ENCODE measurements at regions not wholly inside any gene's neighbourhood (a gene's known extent, or its start where the extent isn't known, plus 50 kb on each side); places are given as distances from the start of the nearest gene placed in this dataset.

DNA sequence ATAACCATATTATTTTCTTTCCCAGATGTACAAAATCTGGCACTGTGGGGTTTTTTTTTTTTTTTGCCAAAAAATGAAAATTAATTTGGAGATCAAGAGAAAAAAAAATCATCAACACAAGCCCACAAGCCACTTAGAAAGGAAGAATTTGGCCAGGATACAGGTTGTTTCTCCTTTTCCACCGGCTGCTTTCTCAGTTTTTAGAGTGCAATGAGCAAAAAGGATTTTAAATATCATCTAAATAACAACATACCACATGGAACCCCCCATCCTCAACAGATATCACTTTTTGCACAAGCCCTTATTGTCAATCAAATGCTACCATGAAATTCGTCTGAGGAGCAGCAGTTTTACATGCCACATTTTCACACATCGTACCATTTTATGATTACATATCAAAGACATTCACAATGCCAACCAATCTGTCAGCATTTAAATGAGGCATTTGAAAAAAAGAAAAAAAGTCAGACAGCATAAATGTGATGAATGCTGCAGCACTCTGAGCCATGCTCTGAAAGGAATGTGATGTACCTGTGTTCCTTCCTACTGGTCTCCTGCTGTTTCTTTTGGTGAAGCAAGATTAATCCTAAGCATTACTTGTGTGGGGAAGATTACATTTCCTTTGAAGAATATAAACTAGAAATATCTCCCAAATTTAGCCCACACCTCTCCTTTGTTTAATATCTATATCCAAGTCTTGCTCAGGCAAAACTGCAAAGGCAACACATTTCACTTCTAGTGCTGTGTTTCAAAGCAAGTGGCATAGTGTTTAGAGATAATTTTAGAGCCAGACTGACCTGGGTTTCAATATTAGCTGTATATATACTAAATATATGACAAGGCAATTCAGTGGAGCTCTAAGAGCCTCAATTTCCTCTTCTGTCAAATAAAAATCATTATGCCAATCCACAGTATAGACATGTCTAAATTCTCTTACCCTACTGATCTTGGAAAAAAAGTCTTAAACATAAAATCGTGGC is 391.3 kb downstream of the CMPK2 start:
- no peak for DNase-seq (ENCODE audit: low spot score)

DNA sequence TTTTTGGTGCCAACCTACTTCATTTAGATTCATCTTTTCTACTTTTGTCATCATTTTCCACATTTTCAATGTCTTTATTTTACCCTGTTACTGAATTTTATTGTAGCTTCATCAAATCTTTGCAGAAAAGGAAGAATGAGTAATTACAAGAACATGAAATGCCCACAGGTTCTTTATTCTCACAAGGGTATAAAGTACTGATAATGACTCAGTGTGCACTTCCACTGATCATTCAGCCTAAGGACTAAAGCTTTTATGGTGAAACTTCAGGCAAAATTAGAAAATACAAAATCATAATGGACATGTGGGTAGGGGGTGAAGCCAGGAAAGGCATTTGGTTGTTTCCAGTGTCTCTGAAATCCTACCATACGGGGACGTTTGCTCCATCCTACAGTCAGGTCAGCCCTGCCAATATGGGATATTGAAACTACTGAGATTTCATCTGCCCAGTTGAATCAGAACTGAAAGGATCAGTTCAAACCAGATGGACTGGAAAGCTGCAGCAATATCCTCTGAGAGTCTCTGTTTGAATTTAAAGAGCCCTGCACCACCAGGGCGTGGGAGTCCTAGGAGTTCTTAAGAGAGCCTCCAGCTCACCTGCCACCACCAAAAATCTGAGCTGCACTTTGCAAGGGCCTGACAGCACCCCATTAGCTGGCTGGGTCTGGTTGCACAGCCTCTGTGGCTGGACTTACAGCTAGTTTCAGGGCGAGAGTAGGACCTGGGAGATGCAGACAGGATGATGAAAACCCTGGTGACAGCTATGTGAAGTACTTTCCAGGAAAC is 390.4 kb downstream of the CMPK2 start:
- no peak for DNase-seq (ENCODE audit: low spot score)

GRCh38 chr2:6480514-6480913 is 385.2 kb downstream of the CMPK2 start:
- no peak for DNase-seq (ENCODE audit: low spot score)

DNA sequence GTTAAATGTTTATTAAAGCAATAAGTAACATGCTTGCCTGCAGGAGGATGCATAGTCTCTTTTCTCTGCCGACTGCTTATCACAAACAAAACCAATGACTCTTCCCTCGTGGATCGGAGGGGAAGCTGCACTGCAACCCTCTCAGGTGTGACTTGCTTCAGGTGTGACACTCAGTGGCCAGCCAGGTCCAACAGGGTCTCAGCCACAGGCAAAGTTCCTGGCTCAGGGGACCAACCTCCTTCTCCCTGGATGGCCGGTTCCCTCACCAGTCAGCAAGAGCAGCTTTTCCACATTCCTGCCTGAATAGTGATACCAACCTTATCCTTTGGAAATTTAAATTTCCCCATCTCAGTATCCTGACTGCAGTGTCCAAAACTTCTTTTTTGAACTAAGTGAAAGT is 383.5 kb downstream of the CMPK2 start:
- no peak for DNase-seq (ENCODE audit: low spot score)

DNA sequence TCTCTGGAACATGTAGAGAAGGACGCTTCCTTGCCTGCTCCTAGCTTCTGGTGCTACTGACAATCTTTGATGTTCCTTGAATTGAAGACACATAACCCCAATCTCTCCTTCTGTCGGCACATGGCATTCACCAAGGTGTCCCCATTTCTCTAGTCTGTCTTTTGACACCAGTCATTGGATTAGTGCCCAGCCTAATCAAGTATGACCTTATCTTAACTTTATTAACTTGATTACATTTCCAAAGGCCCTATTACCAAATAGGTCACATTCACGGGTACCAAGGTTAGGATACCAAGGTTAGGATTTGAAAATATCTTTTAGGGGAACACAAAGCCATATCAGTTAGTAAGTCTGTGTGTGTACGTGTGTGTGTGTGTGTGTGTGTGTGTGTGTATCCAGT is 377.9 kb downstream of the CMPK2 start:
- DNase-seq (ENCODE audit: low spot score), result no peak

- DNase-seq (ENCODE audit: low spot score), result no peak
Observed at GRCh38 chr2:6492573-6492972, 373.1 kb downstream of the CMPK2 start.

DNA sequence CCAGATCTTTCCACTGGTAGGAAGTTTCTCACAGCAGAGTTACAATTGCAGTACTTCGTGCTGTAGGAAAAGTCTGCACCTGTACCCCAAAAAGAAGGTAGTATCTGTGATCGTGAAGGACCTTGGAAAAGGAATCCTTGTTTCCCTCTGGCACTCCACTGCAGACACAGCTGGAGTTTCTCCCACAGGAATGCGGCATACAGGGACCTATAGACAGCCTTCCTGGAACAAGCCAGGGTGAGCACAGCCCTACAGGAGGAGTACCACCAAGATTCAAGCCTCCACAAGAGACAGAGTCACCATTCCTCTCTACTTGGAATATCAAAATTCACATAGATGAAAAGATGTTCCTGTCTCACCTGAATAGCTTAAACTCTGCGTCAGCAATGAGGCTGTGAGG is 372.4 kb downstream of the CMPK2 start:
- no peak for DNase-seq (ENCODE audit: low spot score)

DNA sequence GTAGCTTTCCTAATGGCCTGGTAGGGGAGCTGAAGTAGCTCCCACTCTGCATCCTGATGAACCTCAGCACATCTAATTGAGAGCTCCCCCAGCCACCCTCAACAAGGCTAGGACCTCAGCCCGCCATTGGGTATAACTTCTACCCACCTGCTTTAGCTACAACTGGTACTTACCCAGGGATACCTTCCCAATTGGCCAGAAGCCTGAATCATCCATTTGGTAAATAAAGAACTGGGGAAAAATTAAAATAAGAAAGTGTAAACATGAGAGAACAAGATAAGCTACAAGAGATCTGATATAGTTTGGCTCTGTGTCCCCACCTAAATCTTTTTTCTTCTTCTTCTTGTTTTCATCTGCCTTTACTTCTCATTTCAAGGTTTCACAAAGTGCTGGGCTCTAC is 372.0 kb downstream of the CMPK2 start:
- DNase-seq (ENCODE audit: low spot score), result no peak

GRCh38 chr2:6495466-6495865 is 370.2 kb downstream of the CMPK2 start:
- DNase-seq (ENCODE audit: low spot score), result no peak

DNA sequence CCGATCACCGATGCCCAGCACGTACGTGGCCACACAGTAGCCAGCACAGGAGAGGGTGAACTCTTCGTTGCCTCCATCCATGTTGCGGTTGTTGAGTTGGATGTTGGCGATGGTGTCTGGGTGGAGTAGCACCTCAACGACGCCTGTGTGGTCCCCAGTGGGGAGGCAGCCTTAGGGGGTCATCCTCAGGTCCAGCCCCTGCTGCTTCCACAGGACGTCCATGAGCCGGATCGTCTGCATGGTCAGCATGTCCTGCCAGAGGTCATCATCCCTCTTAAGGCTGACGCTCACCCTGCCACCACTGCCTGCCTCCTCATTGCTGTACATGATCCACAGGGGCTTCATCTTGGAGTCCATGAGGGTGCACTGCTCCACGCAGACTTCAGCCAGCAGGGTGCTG is 369.3 kb downstream of the CMPK2 start:
- no peak for DNase-seq (ENCODE audit: low spot score)

GRCh38 chr2:6497048-6497447 is 368.7 kb downstream of the CMPK2 start:
- no peak for DNase-seq (ENCODE audit: low spot score)

DNA sequence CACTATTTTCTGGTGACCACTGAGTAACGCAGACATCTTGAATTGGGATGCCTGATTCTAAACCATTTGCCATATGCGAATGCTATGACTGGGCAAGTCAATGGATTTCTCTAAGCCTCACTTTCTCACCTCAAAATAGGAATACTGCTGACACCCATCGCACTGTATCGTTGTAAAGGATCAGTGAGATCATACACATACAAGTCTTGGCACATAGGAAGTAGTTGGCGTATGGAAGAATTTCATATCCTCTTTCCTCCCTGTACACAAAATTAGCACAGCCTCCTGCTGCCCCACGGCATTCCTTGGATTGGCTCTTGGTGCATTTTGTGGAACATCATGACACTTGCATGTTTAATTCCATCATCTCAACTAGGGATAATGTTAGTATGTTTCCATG is 366.9 kb downstream of the CMPK2 start:
- DNase-seq (ENCODE audit: low spot score), result no peak

GRCh38 chr2:6499691-6500090 is 366.0 kb downstream of the CMPK2 start:
- no peak for DNase-seq (ENCODE audit: low spot score)

DNA sequence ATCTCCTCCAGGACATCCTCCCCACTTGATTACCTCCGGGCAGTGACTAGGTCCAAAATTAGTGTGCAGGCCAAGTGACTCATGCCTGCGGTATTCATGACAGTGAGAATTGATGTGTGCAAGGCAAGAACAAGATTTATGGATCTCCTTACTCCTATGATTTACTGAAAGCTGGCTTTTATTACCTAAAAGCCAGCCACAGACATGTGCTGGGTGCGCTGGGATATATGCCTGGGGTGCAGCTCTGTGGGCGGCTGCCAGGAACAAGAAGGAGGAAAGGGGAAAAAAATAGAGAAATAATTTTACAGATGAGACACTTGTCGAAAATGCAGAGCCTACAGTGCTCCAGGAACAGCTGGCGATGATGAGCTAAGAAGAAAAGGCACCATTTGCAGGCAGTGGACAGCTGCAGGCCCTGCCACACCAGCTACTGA is 359.3 kb downstream of the CMPK2 start:
- DNase-seq (ENCODE audit: low spot score), result no peak

DNA sequence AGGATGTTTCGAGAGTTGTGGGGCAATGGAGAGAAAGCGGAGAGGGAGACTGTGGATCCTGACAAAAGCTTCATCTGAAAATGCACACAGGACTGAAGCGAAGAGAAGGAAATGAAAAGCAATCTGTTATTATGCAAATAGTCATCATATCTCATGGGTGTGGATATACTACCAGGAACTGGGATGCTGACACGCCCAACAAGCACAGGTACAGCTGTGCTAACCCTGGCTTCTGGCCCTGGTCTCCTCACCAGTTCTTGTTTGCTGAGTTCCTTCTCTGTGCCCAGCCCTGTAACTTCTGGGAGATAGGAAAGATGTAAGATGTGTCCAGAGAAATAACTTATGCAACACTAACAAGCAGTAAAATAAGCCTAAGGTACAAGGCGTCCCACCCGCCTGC is 358.8 kb downstream of the CMPK2 start:
- no peak for DNase-seq (ENCODE audit: low spot score)

- no peak for DNase-seq (ENCODE audit: low spot score)
Observed at GRCh38 chr2:6510532-6510931, 355.2 kb downstream of the CMPK2 start.

- no peak for DNase-seq (ENCODE audit: low spot score)
Observed at GRCh38 chr2:6512589-6512988, 353.1 kb downstream of the CMPK2 start.

GRCh38 chr2:6516674-6517073 is 349.0 kb downstream of the CMPK2 start:
- no peak for DNase-seq (ENCODE audit: low spot score)

DNA sequence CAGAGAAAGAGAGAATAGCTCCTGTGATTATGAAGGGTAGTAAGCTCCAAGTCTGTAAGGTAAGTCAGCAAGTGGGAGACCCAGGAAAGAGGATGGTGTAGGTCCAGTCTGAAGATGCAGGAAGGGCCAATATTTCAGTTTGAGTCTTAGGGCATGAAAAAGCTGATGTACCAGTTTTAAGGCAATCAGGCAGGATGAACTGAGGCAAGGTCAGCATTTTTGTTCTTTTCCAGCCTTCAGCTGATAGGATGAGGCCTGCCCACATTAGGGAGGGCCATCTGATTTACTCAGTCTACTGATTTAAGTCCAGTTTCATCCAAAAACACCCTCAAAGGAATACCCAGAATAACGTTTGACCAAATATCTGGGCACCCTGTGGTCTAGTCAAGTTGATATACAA is 347.3 kb downstream of the CMPK2 start:
- DNase-seq (ENCODE audit: low spot score), result no peak

DNA sequence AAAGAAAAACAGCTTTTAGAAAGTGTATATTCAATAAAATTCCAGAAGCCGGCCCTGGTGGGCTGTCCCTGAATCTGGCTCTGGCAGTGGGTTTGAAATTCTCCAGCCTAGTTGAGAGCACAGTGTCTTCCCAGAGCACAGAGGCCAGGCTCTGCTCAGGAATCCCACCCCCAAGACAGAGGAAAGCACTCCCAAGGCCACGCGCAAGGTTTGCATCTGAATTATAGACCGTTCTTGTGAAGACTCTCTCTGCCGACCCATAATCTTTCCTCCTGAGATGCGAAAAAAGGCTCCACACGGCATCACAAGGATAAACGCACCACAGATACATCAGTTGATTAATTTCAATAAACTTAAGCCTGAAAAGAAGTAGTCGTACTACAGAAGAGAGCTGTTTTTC is 342.2 kb downstream of the CMPK2 start:
- DNase-seq (ENCODE audit: low spot score), result no peak

GRCh38 chr2:6524691-6525474 is 340.8 kb downstream of the CMPK2 start:
- DNase-seq (ENCODE audit: low spot score), result no peak

- no peak for DNase-seq (ENCODE audit: low spot score)
Observed at GRCh38 chr2:6525475-6525964, 340.2 kb downstream of the CMPK2 start.
